Keratinocyte (primary cell): ENCODE measurements at regions not wholly inside any gene's neighbourhood (a gene's known extent, or its start where the extent isn't known, plus 50 kb on each side); places are given as distances from the start of the nearest gene placed in this dataset.

Experiments used
- DNase-seq: peaks from one replicate; pipeline ENCODE4 v3.0.0-alpha.2; 2011; ENCODE audit warnings: low read depth, missing footprints, low spot score
- FAIRE-seq: peaks from 2 replicates; lab custom pipeline; 2011; peaks lifted over from hg19 to GRCh38; lab: Jason Lieb, UNC
- H2AFZ ChIP-seq: 2 replicates; pipeline ENCODE4 v1.6.0; 2012; ENCODE audit warnings: low read length, control low read depth, inconsistent platforms; ENCODE audit not compliant: control insufficient read depth
- H3K27ac ChIP-seq: 2 replicates; pipeline ENCODE4 v1.5.1; 2011; ENCODE audit warnings: low read length; ENCODE audit not compliant: control insufficient read depth, insufficient read depth
- H3K27me3 ChIP-seq: 3 replicates; pipeline ENCODE4 v1.6.0; 2011; ENCODE audit warnings: low read length; ENCODE audit not compliant: control insufficient read depth, insufficient read depth; ENCODE audit errors: extremely low read depth
- H3K36me3 ChIP-seq, 2 experiments: 2 replicates in 1 of 2; 3 replicates in 1 of 2; pipeline ENCODE4 v1.5.1; 2011; ENCODE audit warnings: low read length in 2 of 2, mild to moderate bottlenecking in 1 of 2; ENCODE audit not compliant: control insufficient read depth in 2 of 2, insufficient read depth in 2 of 2; ENCODE audit errors: extremely low read depth in 1 of 2
- H3K4me1 ChIP-seq: 3 replicates; pipeline ENCODE4 v1.5.1; 2011; ENCODE audit warnings: low read length; ENCODE audit not compliant: control insufficient read depth, insufficient read depth; ENCODE audit errors: extremely low read depth
- H3K4me2 ChIP-seq: 3 replicates; pipeline ENCODE4 v1.6.0; 2011; ENCODE audit warnings: low read depth, low read length; ENCODE audit not compliant: control insufficient read depth, insufficient read depth; ENCODE audit errors: extremely low read depth
- H3K4me3 ChIP-seq, 3 experiments: fragments of 200-600 bp in 1 of 3; sonication (generic) in 1 of 3; 2 replicates in 2 of 3; 3 replicates in 1 of 3; pipeline ENCODE4 v1.5.1; 2011 to 2016; ENCODE audit warnings: low read length in 3 of 3, mild to moderate bottlenecking in 3 of 3, control low read depth in 2 of 3, inconsistent platforms in 1 of 3, low read depth in 1 of 3, mixed read lengths in 1 of 3, mixed run types in 1 of 3, moderate library complexity in 1 of 3; ENCODE audit not compliant: control insufficient read depth in 2 of 3, insufficient read depth in 2 of 3; ENCODE audit errors: extremely low read depth in 1 of 3
- H3K79me2 ChIP-seq: 2 replicates; pipeline ENCODE4 v1.6.0; 2012; ENCODE audit warnings: low read length; ENCODE audit not compliant: control insufficient read depth, insufficient read depth
- H3K9ac ChIP-seq: 3 replicates; pipeline ENCODE4 v1.6.0; 2011; ENCODE audit warnings: low read length; ENCODE audit not compliant: control insufficient read depth, insufficient read depth; ENCODE audit errors: extremely low read depth
- H3K9me1 ChIP-seq: 3 replicates; pipeline ENCODE4 v1.6.0; 2011; ENCODE audit warnings: low read length; ENCODE audit not compliant: control insufficient read depth, insufficient read depth; ENCODE audit errors: extremely low read depth
- H3K9me3 ChIP-seq: 2 replicates; pipeline ENCODE4 v1.5.1; 2012; ENCODE audit warnings: low read depth, low read length; ENCODE audit not compliant: control insufficient read depth
- H4K20me1 ChIP-seq: 3 replicates; pipeline ENCODE4 v1.6.0; 2011; ENCODE audit warnings: low read length; ENCODE audit not compliant: control insufficient read depth, insufficient read depth; ENCODE audit errors: extremely low read depth
- CTCF ChIP-seq, 3 experiments: IDR thresholded peaks in 1 of 3; conservative IDR thresholded peaks in 1 of 3; optimal IDR thresholded peaks in 1 of 3; 2 replicates in 2 of 3; 3 replicates in 1 of 3; pipeline versions ENCODE3 to v1.5.1; 2011; ENCODE audit warnings: low read length in 3 of 3, mild to moderate bottlenecking in 3 of 3, moderate library complexity in 2 of 3, control low read depth in 1 of 3, inconsistent platforms in 1 of 3; ENCODE audit not compliant: insufficient read depth in 2 of 3; ENCODE audit errors: extremely low read depth in 1 of 3
- EZH2 ChIP-seq: IDR thresholded peaks from one replicate; pipeline ENCODE4 v1.6.1; 2012; ENCODE audit warnings: inconsistent platforms, mild to moderate bottlenecking, low read length, moderate library complexity
- dilution Hi-C: fragments of 300-500 bp; cut with MboI; formaldehyde crosslinking; loops from one replicate; pipeline ENCODE4 v1.7.0; 2020; ENCODE audit warnings: low sequenced_read_pairs; ENCODE audit not compliant: extremely low pct_ligation_motif_present

DNA sequence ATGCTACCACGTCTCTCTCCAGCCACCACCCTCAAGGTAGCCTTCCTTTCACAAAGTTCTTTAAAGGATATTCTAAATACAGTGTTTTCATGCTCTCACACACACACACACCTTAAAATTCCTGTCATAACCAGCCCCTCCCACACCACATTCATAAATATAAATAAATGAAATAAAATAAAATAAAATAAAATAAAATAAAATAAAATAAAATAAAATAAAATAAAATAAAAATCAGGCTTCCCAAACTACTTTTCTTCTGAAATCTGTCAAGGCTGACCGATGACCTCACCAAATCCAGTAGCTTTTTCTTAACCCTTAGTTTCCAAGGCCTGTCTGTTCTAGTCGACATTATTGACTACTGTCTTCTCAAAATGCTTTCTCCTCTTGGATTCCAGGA lies 378.4 kb downstream of the SEC23A start:
- FAIRE-seq (no peak), DNase-seq (no peak)
- H3K27me3 ChIP-seq = no peaks in the 10 kb centered on the region
- H3K4me1 ChIP-seq = no peaks in the 10 kb centered on the region
- no peak overlapping the region for H3K9ac ChIP-seq
- no peak overlapping the region for H3K4me3 ChIP-seq
- dilution Hi-C loops = no loop called here
- no peaks in the 10 kb centered on the region for H3K9me1 ChIP-seq
- no peaks in the 10 kb centered on the region for H4K20me1 ChIP-seq
- H3K9me3 ChIP-seq = no peaks in the 10 kb centered on the region
- H2AFZ ChIP-seq = no peak overlapping the region
- H3K79me2 ChIP-seq = no peaks in the 10 kb centered on the region
- TF ChIP-seq EZH2 (no peak), CTCF (optimal IDR thresholded peaks at IDR 0.05 in 1 of 3, IDR thresholded peaks at IDR 0.05 in 1 of 3, conservative IDR thresholded peaks at IDR 0.05 in 1 of 3; ENCODE audit: extremely low read depth in 1 of 3, insufficient read depth in 2 of 3, low read length in 3 of 3) (no peak)
- H3K27ac ChIP-seq = no peak overlapping the region
- H3K36me3 ChIP-seq = no peaks in the 10 kb centered on the region
- no peak overlapping the region for H3K4me2 ChIP-seq

DNA sequence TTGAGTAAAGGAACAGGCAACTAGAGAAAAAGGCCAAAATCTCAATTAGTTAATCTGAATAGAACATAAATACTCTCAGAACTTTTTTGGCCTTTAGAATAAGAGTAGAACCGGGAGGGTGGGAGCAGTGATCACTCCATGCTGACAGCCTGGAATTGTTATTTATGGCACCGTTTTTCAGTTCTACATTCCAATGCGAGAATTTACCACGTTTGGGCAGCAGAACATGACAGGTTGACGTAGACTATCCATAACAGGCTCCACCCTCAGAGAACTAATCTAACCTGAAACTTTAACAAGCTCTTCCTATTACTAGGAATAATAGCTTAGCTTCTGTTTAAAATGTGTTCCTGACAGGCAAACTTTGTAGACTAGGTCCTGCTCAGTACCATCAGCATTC lies 379.1 kb downstream of the SEC23A start:
- Histone ChIP-seq H3K9ac (no peak overlapping the region), H3K9me1 (no peaks in the 10 kb centered on the region), H4K20me1 (no peaks in the 10 kb centered on the region), H3K4me2 (no peak overlapping the region), H3K27me3 (no peaks in the 10 kb centered on the region), H3K9me3 (no peaks in the 10 kb centered on the region), H3K79me2 (no peaks in the 10 kb centered on the region), H3K4me1 (no peaks in the 10 kb centered on the region), H3K4me3 (no peak overlapping the region), H2AFZ (no peak overlapping the region), H3K27ac (no peak overlapping the region), H3K36me3 (no peaks in the 10 kb centered on the region)
- TF ChIP-seq EZH2 (no peak), CTCF (optimal IDR thresholded peaks at IDR 0.05 in 1 of 3, IDR thresholded peaks at IDR 0.05 in 1 of 3, conservative IDR thresholded peaks at IDR 0.05 in 1 of 3; ENCODE audit: extremely low read depth in 1 of 3, insufficient read depth in 2 of 3, low read length in 3 of 3) (no peak)
- DNase-seq (no peak), FAIRE-seq (no peak)
- dilution Hi-C loops = no loop called here
